ENCODE measurements at regions not wholly inside any gene's neighbourhood (a gene's known extent, or its start where the extent isn't known, plus 50 kb on each side); places are given as distances from the start of the nearest gene placed in this dataset.
"Not testable (repeated sequence)": the region's sequence is repeated elsewhere in the genome, so short reads cannot be mapped to it uniquely, and the experiment has no call there.

- Mint-ChIP-seq H3K36me3 (ENCODE audit: low read depth) (peaks cover 41% of the 10 kb centered on the region), H3K9me3 (no peaks in the 10 kb centered on the region), H3K4me3 (no peak overlapping the region), H3K27me3 (ENCODE audit: insufficient read depth) (no peaks in the 10 kb centered on the region), H3K27ac (no peak overlapping the region), H3K4me1 (ENCODE audit: low read depth) (peaks cover 6% of the 10 kb centered on the region)
- DNase-seq (ENCODE audit: low spot score) = no peak
- intact Hi-C loops (cut with micrococcal nuclease) = no loop called here
These were observed 120.0 kb downstream of the UTRN start for GRCh38 chr6:144405163-144405562.

DNA sequence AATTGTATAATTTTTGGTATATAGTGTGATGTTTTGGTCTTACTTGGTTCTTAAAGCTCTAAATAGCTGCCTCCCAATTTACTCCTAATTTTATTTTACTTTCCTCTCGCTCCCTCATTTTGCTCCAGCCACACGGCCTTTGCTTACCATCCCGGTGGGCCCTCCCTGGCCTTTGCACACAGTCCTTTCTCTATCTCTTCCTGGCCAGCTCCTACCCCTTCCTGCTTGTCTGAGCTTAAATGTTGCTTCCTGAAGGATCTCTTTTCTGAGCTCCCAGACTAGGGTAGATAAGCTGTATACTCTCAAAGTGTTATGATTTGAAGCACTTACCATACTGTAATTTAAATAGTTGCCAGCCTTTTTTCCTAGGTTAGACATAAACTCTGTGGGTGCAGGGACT is 121.7 kb downstream of the UTRN start:
- intact Hi-C loops (cut with micrococcal nuclease) = no loop called here
- peaks cover 17% of the 10 kb centered on the region for H3K4me1 Mint-ChIP-seq (ENCODE audit: low read depth)
- no peaks in the 10 kb centered on the region for H3K9me3 Mint-ChIP-seq
- DNase-seq (ENCODE audit: low spot score) = no peak
- H3K36me3 Mint-ChIP-seq (ENCODE audit: low read depth) = peaks cover 44% of the 10 kb centered on the region
- no peak overlapping the region for H3K27ac Mint-ChIP-seq
- H3K27me3 Mint-ChIP-seq (ENCODE audit: insufficient read depth) = no peaks in the 10 kb centered on the region
- no peak overlapping the region for H3K4me3 Mint-ChIP-seq

GRCh38 chr6:144408161-144408560 is 123.0 kb downstream of the UTRN start:
- no peak for DNase-seq (ENCODE audit: low spot score)
- H3K27ac Mint-ChIP-seq = no peak overlapping the region
- H3K36me3 Mint-ChIP-seq (ENCODE audit: low read depth) = peaks cover 36% of the 10 kb centered on the region
- no peaks in the 10 kb centered on the region for H3K9me3 Mint-ChIP-seq
- peaks cover 23% of the 10 kb centered on the region for H3K4me1 Mint-ChIP-seq (ENCODE audit: low read depth)
- intact Hi-C loops (cut with micrococcal nuclease) = no loop called here
- H3K27me3 Mint-ChIP-seq (ENCODE audit: insufficient read depth) = no peaks in the 10 kb centered on the region
- no peak overlapping the region for H3K4me3 Mint-ChIP-seq

- DNase-seq (ENCODE audit: low spot score) = no peak
- Mint-ChIP-seq H3K27ac (no peak overlapping the region), H3K27me3 (ENCODE audit: insufficient read depth) (no peaks in the 10 kb centered on the region), H3K4me3 (no peak overlapping the region), H3K9me3 (no peaks in the 10 kb centered on the region), H3K36me3 (ENCODE audit: low read depth) (peaks cover 23% of the 10 kb centered on the region), H3K4me1 (ENCODE audit: low read depth) (peaks cover 25% of the 10 kb centered on the region)
- intact Hi-C loops (cut with micrococcal nuclease) = loop anchor here (5.0 kb wide), 1 partner anchor 58 kb away; no protein-coding TSS in a partner anchor
These were observed 124.9 kb downstream of the UTRN start for GRCh38 chr6:144410059-144410458.

DNA sequence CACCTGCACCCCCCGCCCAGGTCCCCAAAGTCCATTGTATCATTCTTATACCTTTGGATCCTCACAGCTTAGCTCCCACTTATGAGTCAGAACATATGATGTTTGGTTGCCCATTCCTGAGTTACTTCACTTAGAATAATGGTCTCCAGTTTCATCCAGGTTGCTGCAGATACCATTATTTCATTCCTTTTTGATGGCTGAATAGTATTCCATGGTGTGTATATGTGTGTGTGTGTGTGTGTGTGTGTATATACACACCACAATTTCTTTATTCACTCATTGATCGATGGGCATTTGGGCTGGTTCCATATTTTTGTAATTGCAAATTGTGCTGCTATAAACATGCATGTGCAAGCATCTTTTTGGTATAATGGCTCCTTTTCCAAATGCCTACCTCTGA is 125.4 kb downstream of the UTRN start:
- H3K27me3 Mint-ChIP-seq (ENCODE audit: insufficient read depth); H3K9me3 Mint-ChIP-seq; H3K4me3 Mint-ChIP-seq; DNase-seq (ENCODE audit: low spot score); H3K27ac Mint-ChIP-seq: not testable (repeated sequence)
- intact Hi-C loops (cut with micrococcal nuclease) = loop anchor here (5.0 kb wide), 1 partner anchor 58 kb away; no protein-coding TSS in a partner anchor
- H3K36me3 Mint-ChIP-seq (ENCODE audit: low read depth) = peaks cover 21% of the 10 kb centered on the region
- peaks cover 27% of the 10 kb centered on the region for H3K4me1 Mint-ChIP-seq (ENCODE audit: low read depth)

DNA sequence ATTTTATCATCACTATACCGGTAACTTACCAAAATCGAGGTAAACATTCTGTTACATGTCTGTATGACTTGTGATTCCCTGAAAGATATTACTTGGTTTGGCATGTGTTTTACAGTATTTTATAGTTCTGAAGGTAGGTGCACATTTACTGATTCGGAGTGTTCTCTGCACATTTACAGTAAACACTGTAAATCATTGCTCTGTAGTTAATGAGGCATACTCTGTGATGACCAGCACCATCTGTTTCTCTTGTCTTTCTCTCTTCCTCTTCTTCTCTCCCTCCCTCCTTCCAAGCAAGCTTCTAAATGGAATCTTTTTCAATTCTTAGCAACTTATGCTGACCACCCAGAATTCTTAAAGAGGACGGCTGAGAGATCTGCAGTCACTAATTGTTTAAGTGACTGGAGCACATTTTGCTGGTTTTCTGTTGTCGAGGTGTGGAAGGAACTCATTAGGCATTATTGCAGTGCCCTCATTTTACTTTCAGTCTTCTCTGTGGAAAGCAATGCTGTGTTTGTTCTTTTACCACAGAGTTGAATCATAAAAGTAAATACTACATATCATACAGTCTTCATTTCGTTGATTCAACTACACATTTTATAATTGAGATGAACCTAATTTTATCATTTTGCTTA is 126.5 kb downstream of the UTRN start:
- Mint-ChIP-seq H3K27ac (peak overlapping the region; percentile 79), H3K27me3 (ENCODE audit: insufficient read depth) (no peaks in the 10 kb centered on the region), H3K9me3 (no peaks in the 10 kb centered on the region), H3K4me1 (ENCODE audit: low read depth) (peaks cover 31% of the 10 kb centered on the region), H3K4me3 (peak overlapping the region; percentile 71), H3K36me3 (ENCODE audit: low read depth) (peaks cover 20% of the 10 kb centered on the region)
- no peak for DNase-seq (ENCODE audit: low spot score)
- intact Hi-C loops (cut with micrococcal nuclease) = loop anchor here (5.0 kb wide), 1 partner anchor 59 kb away; no protein-coding TSS in a partner anchor

DNA sequence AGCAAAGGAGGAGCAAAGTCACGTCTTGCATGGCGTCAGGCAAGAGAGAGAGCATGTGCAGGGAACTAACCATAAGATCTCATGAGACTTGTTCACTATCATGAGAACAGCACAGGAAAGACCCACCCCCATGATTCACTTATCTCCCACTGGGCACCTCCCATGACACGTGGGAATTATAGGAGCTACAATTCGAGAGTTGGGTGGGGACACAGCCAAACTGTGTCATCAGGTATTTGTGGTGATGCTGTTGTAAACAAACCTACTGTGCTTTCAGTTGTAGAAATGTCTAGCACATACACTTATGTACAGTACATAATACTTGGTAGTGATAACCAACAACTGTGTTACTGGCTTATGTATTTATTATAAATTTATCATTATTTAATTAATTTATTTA is 128.3 kb downstream of the UTRN start:
- Mint-ChIP-seq H3K4me1 (ENCODE audit: low read depth) (peaks cover 35% of the 10 kb centered on the region), H3K27ac (no peak overlapping the region), H3K27me3 (ENCODE audit: insufficient read depth) (no peaks in the 10 kb centered on the region), H3K4me3 (no peak overlapping the region), H3K9me3 (no peaks in the 10 kb centered on the region), H3K36me3 (ENCODE audit: low read depth) (peaks cover 12% of the 10 kb centered on the region)
- no peak for DNase-seq (ENCODE audit: low spot score)
- intact Hi-C loops (cut with micrococcal nuclease) = loop anchor here (5.0 kb wide), 1 partner anchor 61 kb away; no protein-coding TSS in a partner anchor

DNA sequence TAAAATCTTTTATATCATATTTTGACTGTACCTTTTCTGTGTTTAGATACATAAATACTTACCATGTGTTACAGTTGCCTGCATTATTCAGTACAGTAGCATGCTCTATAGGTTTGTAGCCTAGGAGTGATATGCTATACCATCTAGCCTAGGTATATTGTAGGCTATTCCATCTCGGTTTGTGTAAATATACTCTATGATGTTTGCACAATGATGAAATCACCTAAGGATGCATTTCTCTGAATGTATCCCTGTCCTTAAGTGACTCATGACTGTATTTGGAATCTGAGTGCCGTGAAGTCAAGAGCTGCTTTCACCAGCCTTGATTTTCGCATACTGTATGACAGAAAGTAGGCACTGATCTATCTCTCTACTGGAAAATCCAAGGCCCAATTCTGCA is 129.9 kb downstream of the UTRN start:
- Mint-ChIP-seq H3K4me1 (ENCODE audit: low read depth) (peaks cover 40% of the 10 kb centered on the region), H3K9me3 (no peaks in the 10 kb centered on the region), H3K36me3 (ENCODE audit: low read depth) (peaks cover 9% of the 10 kb centered on the region), H3K27ac (no peak overlapping the region), H3K4me3 (no peak overlapping the region), H3K27me3 (ENCODE audit: insufficient read depth) (no peaks in the 10 kb centered on the region)
- intact Hi-C loops (cut with micrococcal nuclease) = loop anchor here (5.0 kb wide), 1 partner anchor 133 kb away; no protein-coding TSS in a partner anchor
- DNase-seq (ENCODE audit: low spot score) = no peak

DNA sequence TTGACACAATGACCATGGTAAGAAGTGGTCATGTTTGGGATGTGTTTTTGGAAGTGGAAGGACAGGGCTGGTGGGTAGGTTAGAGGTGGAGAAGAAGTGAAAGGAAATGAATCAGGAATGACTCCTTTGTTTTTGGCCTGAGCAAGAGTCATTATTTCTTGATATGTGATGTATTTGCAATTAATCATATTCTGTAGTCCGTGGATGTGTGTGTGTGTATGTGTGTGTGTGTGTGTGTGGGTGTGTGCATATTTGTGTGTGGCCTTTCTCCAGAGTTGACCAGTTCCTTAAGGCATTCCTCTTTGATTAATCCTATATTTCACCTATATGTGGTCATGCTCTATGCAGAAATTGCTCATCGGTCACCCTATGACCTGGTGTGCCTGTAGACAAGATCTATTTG is 130.7 kb downstream of the UTRN start:
- peaks cover 38% of the 10 kb centered on the region for H3K4me1 Mint-ChIP-seq (ENCODE audit: low read depth)
- no peak overlapping the region for H3K4me3 Mint-ChIP-seq
- intact Hi-C loops (cut with micrococcal nuclease) = loop anchor here (5.0 kb wide), 1 partner anchor 134 kb away; no protein-coding TSS in a partner anchor
- no peak overlapping the region for H3K27ac Mint-ChIP-seq
- H3K27me3 Mint-ChIP-seq (ENCODE audit: insufficient read depth) = no peaks in the 10 kb centered on the region
- H3K9me3 Mint-ChIP-seq = no peaks in the 10 kb centered on the region
- DNase-seq (ENCODE audit: low spot score) = no peak
- peaks cover 9% of the 10 kb centered on the region for H3K36me3 Mint-ChIP-seq (ENCODE audit: low read depth)

DNA sequence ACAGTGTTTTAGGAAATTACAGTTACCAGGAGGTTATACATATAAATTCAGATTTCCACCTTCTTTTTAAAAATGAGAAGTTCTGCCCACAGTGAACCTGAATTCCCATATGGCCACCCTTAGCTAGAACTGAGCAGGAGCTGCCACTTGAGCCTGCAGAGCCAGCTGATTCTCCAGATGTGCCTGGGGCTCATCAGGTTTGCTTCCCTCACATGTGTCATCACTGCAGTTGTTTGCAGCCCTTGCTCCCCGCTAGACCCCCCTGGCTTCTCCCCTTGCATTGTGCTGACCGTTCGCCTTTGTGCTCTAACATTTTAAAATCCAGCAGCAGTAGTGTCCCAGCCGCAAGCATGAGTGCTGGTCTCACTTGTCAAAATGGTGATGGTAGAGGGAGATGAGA is 131.1 kb downstream of the UTRN start:
- H3K4me1 Mint-ChIP-seq (ENCODE audit: low read depth) = peaks cover 34% of the 10 kb centered on the region
- intact Hi-C loops (cut with micrococcal nuclease) = loop anchor here (5.0 kb wide), 1 partner anchor 134 kb away; no protein-coding TSS in a partner anchor
- no peaks in the 10 kb centered on the region for H3K9me3 Mint-ChIP-seq
- H3K36me3 Mint-ChIP-seq (ENCODE audit: low read depth) = peaks cover 6% of the 10 kb centered on the region
- no peaks in the 10 kb centered on the region for H3K27me3 Mint-ChIP-seq (ENCODE audit: insufficient read depth)
- H3K4me3 Mint-ChIP-seq = no peak overlapping the region
- DNase-seq (ENCODE audit: low spot score) = no peak
- H3K27ac Mint-ChIP-seq = no peak overlapping the region

GRCh38 chr6:144416773-144417172 is 131.6 kb downstream of the UTRN start:
- Mint-ChIP-seq H3K27ac (no peak overlapping the region), H3K4me1 (ENCODE audit: low read depth) (peaks cover 29% of the 10 kb centered on the region), H3K9me3 (no peaks in the 10 kb centered on the region), H3K36me3 (ENCODE audit: low read depth) (peaks cover 2% of the 10 kb centered on the region), H3K4me3 (no peak overlapping the region), H3K27me3 (ENCODE audit: insufficient read depth) (no peaks in the 10 kb centered on the region)
- intact Hi-C loops (cut with micrococcal nuclease) = loop anchor here (5.0 kb wide), 1 partner anchor 134 kb away; no protein-coding TSS in a partner anchor
- no peak for DNase-seq (ENCODE audit: low spot score)

DNA sequence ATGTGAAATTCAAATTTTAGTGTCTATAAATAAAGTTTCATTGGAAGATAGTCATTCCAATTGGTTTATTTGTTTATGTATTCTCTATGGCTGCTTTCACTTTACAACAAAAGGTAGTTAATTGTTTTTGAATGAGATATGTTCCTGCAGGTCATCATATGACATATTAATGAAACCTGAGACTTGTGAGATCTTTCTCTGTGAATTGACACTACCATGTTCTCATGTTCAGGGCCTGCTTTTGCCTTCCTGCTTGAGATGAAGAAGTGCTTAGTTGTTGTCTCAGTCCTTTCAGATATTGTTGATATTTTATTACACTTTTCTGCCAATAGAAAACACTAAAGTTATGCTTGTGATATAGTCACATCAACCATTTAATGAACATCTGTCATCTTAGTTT is 132.5 kb downstream of the UTRN start:
- Mint-ChIP-seq H3K4me3 (no peak overlapping the region), H3K36me3 (ENCODE audit: low read depth) (peaks cover 2% of the 10 kb centered on the region), H3K27me3 (ENCODE audit: insufficient read depth) (no peaks in the 10 kb centered on the region), H3K9me3 (no peaks in the 10 kb centered on the region), H3K27ac (no peak overlapping the region), H3K4me1 (ENCODE audit: low read depth) (peaks cover 27% of the 10 kb centered on the region)
- no peak for DNase-seq (ENCODE audit: low spot score)
- intact Hi-C loops (cut with micrococcal nuclease) = loop anchor here (5.0 kb wide), 1 partner anchor 135 kb away; no protein-coding TSS in a partner anchor

DNA sequence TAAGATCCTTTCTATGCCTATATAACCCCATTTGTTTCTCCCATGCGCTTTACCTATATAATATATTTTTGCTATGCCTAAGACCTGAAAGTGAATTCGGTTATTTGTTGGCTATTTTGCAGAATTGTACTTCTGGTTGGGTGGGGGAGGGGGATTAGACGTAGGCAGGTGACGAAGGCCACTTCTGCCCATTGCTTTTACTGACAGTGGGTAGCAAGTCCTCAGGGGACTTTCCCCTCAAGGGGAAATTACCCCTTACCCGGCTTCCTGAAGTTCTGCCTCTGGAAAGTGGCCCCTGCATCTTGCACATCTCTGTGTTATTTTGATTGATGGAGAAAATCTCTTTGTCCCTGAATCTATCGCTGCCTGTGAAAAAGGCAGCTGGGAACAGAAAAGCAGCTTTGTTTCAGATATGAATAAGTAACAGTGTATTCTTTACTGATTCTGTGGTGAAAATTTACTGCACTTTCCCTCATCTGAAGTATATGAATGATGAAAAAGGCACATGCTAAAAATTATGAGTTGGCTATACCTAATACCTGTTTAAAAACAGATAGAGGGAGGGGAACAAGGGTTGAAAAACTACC is 133.9 kb downstream of the UTRN start:
- H3K27ac Mint-ChIP-seq = no peak overlapping the region
- intact Hi-C loops (cut with micrococcal nuclease) = loop anchor here (5.0 kb wide), 1 partner anchor 137 kb away; no protein-coding TSS in a partner anchor
- DNase-seq (ENCODE audit: low spot score) = no peak
- H3K36me3 Mint-ChIP-seq (ENCODE audit: low read depth) = peaks cover 10% of the 10 kb centered on the region
- no peak overlapping the region for H3K4me3 Mint-ChIP-seq
- peaks cover 21% of the 10 kb centered on the region for H3K4me1 Mint-ChIP-seq (ENCODE audit: low read depth)
- no peaks in the 10 kb centered on the region for H3K9me3 Mint-ChIP-seq
- no peaks in the 10 kb centered on the region for H3K27me3 Mint-ChIP-seq (ENCODE audit: insufficient read depth)

Data from activated T-helper 1 cell treated with anti-CD3 and anti-CD28 coated beads, Interleukin-12 subunit alpha, Interleukin-12 subunit beta, Interleukin-2, Interleukin-4 antibody, amounts not matched to agents 30 ng/mL and 10 ng/mL and 1 ng/mL, durations not matched to agents 14 hours and 24 hours and 36 hours (primary cell).